Spleen (tissue), 7 donors: ENCODE measurements at regions not wholly inside any gene's neighbourhood (a gene's known extent, or its start where the extent isn't known, plus 50 kb on each side); places are given as distances from the start of the nearest gene placed in this dataset.

ENCODE experiments used
- POLR2A ChIP-seq, 3 donors: fragments of 450-650 bp; IDR thresholded peaks; one replicate each; pipeline ENCODE4 v1.5.1; 2017; ENCODE audit warnings: antibody characterized with exemption in 3 of 3, mild to moderate bottlenecking in 1 of 3
- POLR2AphosphoS5 ChIP-seq, 3 donors: sonication (generic); formaldehyde crosslinking; IDR thresholded peaks; one replicate each; pipeline ENCODE4 v1.5.1; 2017; ENCODE audit warnings: antibody characterized with exemption in 3 of 3
- TF ChIP-seq, protein P1 (sequence below), 11 experiments: fragments of 200-600 bp in 7 of 11; fragments of 450-650 bp in 4 of 11; sonication (generic) in 4 of 11; IDR thresholded peaks in 8 of 11; conservative IDR thresholded peaks in 3 of 11; 1 replicate in 7 of 11; 2 replicates in 4 of 11; pipeline versions ENCODE4 v1.4.0 to v1.8.0; 2016 to 2021; ENCODE audit warnings: antibody characterized with exemption in 11 of 11, inconsistent platforms in 4 of 11, mild to moderate bottlenecking in 1 of 11
- donor health status: DM: no; HTN: no; CAD: no; lungs with moderate emphysema.
- donor health status: DM: no; HTN: no; CAD: no.
- donor health status: DM: no; HTN: no; CAD: no.

DNA sequence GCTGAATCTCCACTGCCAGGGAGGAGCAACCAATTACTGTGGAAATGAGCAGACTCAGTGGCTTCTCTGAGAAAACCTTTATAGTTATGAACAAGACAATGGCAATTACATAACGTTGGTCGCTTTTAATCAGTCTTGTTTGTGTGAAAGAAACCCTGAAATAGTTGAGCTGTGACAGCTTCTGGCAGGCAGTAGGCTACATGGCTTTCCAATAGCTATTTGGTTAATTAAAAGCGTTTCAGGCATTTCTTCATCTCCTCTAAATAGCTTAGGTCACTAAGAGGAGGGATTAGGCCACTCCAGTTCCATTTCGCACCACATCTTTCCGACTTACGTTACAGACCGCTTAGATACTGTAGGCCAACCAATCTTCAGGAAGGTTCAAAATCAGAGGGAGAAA, 794.4 kb upstream of the ID2 start:
- TF ChIP-seq, protein P1, sequence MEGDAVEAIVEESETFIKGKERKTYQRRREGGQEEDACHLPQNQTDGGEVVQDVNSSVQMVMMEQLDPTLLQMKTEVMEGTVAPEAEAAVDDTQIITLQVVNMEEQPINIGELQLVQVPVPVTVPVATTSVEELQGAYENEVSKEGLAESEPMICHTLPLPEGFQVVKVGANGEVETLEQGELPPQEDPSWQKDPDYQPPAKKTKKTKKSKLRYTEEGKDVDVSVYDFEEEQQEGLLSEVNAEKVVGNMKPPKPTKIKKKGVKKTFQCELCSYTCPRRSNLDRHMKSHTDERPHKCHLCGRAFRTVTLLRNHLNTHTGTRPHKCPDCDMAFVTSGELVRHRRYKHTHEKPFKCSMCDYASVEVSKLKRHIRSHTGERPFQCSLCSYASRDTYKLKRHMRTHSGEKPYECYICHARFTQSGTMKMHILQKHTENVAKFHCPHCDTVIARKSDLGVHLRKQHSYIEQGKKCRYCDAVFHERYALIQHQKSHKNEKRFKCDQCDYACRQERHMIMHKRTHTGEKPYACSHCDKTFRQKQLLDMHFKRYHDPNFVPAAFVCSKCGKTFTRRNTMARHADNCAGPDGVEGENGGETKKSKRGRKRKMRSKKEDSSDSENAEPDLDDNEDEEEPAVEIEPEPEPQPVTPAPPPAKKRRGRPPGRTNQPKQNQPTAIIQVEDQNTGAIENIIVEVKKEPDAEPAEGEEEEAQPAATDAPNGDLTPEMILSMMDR (IDR thresholded peaks at IDR 0.05 in 8 of 11, conservative IDR thresholded peaks at IDR 0.05 in 3 of 11) = no peak
- TF ChIP-seq POLR2A (IDR thresholded peaks at IDR 0.05) (no peak), POLR2AphosphoS5 (IDR thresholded peaks at IDR 0.05) (no peak)
